AG04450 (cell line): ENCODE measurements at regions not wholly inside any gene's neighbourhood (a gene's known extent, or its start where the extent isn't known, plus 50 kb on each side); places are given as distances from the start of the nearest gene placed in this dataset.

Source experiments
- CTCF ChIA-PET: fragments of 300-600, 350-600 bp; formaldehyde crosslinking; extraction: SDS; loops from one replicate; lab custom pipeline; 2022; ENCODE audit warnings: antibody characterized with exemption, inconsistent platforms; lab: Charles Lee
- POLR2A ChIA-PET: fragments of 350-600 bp; formaldehyde crosslinking; extraction: SDS; loops from one replicate; lab custom pipeline; 2021; ENCODE audit warnings: antibody characterized with exemption, inconsistent platforms; lab: Yijun Ruan, JAX
- DNase-seq: peaks from one replicate; pipeline ENCODE4 v3.0.0-alpha.2; 2011; ENCODE audit warnings: low read depth, low spot score
- H3K27ac ChIP-seq: one replicate; pipeline ENCODE4 v1.5.1; 2012; ENCODE audit warnings: low read depth, low read length, control low read depth
- H3K27me3 ChIP-seq: one replicate; pipeline ENCODE4 v1.6.0; 2012; ENCODE audit warnings: low read length; ENCODE audit not compliant: control insufficient read depth, insufficient read depth
- H3K4me3 ChIP-seq: 2 replicates; pipeline ENCODE4 v1.5.1; 2011; ENCODE audit warnings: mild to moderate bottlenecking, low read depth, low read length, control low read depth
- H3K9me3 ChIP-seq: 2 replicates; pipeline ENCODE4 v1.5.1; 2012; ENCODE audit warnings: low read length; ENCODE audit not compliant: control insufficient read depth, insufficient read depth
- CTCF ChIP-seq: IDR thresholded peaks from 2 replicates; pipeline ENCODE4 v1.5.1; 2011; ENCODE audit warnings: low read depth, low read length, control low read depth, inconsistent platforms

DNA sequence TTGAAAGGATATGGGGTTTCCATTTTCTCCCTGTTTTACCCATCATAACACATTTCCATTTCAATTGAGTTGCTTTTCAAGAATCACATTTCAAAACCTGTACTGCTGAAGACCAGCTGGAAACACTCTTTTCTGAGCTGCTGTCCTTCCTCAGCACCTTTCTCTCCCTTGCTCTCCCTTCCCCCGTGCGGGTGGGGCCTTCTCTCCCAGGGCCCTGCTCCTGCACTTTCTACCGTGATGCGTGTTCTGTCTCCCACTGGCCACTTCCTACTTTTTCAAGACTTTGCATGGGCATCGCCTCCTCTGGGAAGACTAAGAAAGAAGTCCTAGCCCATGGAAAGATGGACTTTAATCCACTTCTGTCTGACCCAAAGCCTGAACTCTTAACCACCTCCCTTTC is 390.4 kb downstream of the PTPRU start:
- ChIA-PET POLR2A (no interaction called here), CTCF (no interaction called here)
- no peak for DNase-seq
- peaks cover 14% of the 10 kb centered on the region for H3K9me3 ChIP-seq
- H3K27me3 ChIP-seq = no peaks in the 10 kb centered on the region
- no peak for TF ChIP-seq CTCF
- H3K27ac ChIP-seq = no peak overlapping the region
- no peak overlapping the region for H3K4me3 ChIP-seq

GRCh38 chr1:29626066-29626465 is 389.7 kb downstream of the PTPRU start:
- Histone ChIP-seq H3K4me3 (no peak overlapping the region), H3K27me3 (no peaks in the 10 kb centered on the region), H3K27ac (no peak overlapping the region), H3K9me3 (peaks cover 14% of the 10 kb centered on the region)
- POLR2A ChIA-PET = no interaction called here
- CTCF ChIA-PET = no interaction called here
- no peak for TF ChIP-seq CTCF
- no peak for DNase-seq

- Histone ChIP-seq H3K27ac (no peak overlapping the region), H3K27me3 (no peaks in the 10 kb centered on the region), H3K9me3 (peaks cover 11% of the 10 kb centered on the region), H3K4me3 (no peak overlapping the region)
- TF ChIP-seq CTCF = no peak
- CTCF ChIA-PET = interaction anchor here (1.2 kb wide), 1 partner anchor 79 kb away, joined by 5 read pairs; no protein-coding TSS in a partner anchor
- POLR2A ChIA-PET = no interaction called here
- no peak for DNase-seq
Measured at GRCh38 chr1:29625084-29625420, 388.7 kb downstream of the PTPRU start.

GRCh38 chr1:29624320-29625083 is 388.2 kb downstream of the PTPRU start:
- no peaks in the 10 kb centered on the region for H3K27me3 ChIP-seq
- CTCF ChIA-PET = interaction anchor here (1.2 kb wide), 1 partner anchor 79 kb away, joined by 5 read pairs; no protein-coding TSS in a partner anchor
- no peak for TF ChIP-seq CTCF
- POLR2A ChIA-PET = no interaction called here
- H3K4me3 ChIP-seq = no peak overlapping the region
- no peak overlapping the region for H3K27ac ChIP-seq
- peaks cover 11% of the 10 kb centered on the region for H3K9me3 ChIP-seq
- DNase-seq = no peak

DNA sequence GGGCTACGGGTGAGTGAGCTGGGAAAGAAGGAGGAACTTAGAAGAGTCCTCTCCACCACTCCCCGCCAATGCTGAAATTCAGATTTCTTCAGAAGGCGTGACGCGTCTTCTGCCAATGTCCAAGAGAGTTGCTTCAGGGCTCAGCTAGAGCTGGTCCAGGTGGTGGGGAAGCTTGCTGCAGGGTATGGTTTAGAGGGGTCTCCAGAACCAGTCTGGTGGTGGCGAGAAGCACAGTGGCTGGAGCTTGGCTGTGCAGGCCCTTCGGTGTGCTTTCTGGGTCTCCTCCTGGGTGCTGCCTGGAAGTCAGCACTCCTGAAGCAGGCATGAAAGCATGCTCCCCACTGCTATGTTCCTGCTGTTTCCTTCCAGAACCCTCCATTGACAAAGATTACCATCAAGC is 387.2 kb downstream of the PTPRU start:
- ChIA-PET CTCF (no interaction called here), POLR2A (no interaction called here)
- TF ChIP-seq CTCF = no peak

More for the DNA sequence above, 387.2 kb downstream of the PTPRU start:
- H3K27ac ChIP-seq = no peak overlapping the region
- H3K9me3 ChIP-seq = peaks cover 9% of the 10 kb centered on the region
- H3K4me3 ChIP-seq = no peak overlapping the region
- no peak for DNase-seq
- H3K27me3 ChIP-seq = no peaks in the 10 kb centered on the region
